ENCODE measurements at regions not wholly inside any gene's neighbourhood (a gene's known extent, or its start where the extent isn't known, plus 50 kb on each side); places are given as distances from the start of the nearest gene placed in this dataset.

GRCh38 chr18:2425426-2426317, 145.6 kb downstream of the METTL4 start:
- DNase-seq (ENCODE audit: low spot score), result no peak

GRCh38 chr18:2430191-2430590, 141.1 kb downstream of the METTL4 start:
- no peak for DNase-seq (ENCODE audit: low spot score)

GRCh38 chr18:2431806-2432205, 139.5 kb downstream of the METTL4 start:
- no peak for DNase-seq (ENCODE audit: low spot score)

- no peak for DNase-seq (ENCODE audit: low spot score)
Observed at GRCh38 chr18:2433366-2433765, 137.9 kb downstream of the METTL4 start.

GRCh38 chr18:2441544-2441943, 129.8 kb downstream of the METTL4 start:
- DNase-seq (ENCODE audit: low spot score), result no peak

- no peak for DNase-seq (ENCODE audit: low spot score)
Observed at GRCh38 chr18:2442006-2442405, 129.3 kb downstream of the METTL4 start.

GRCh38 chr18:2442726-2443275, 128.5 kb downstream of the METTL4 start:
- no peak for DNase-seq (ENCODE audit: low spot score)

- no peak for DNase-seq (ENCODE audit: low spot score)
Observed at GRCh38 chr18:2444201-2444875, 127.0 kb downstream of the METTL4 start.

- DNase-seq (ENCODE audit: low spot score), result no peak
Observed at GRCh38 chr18:2448565-2449151, 122.6 kb downstream of the METTL4 start.

- DNase-seq (ENCODE audit: low spot score), result no peak
Observed at GRCh38 chr18:2451556-2451955, 119.7 kb downstream of the METTL4 start.

GRCh38 chr18:2459886-2460285, 111.4 kb downstream of the METTL4 start:
- no peak for DNase-seq (ENCODE audit: low spot score)

GRCh38 chr18:2466978-2467377, 104.3 kb downstream of the METTL4 start:
- DNase-seq (ENCODE audit: low spot score), result no peak

GRCh38 chr18:2468051-2468450, 103.3 kb downstream of the METTL4 start:
- DNase-seq (ENCODE audit: low spot score), result no peak

GRCh38 chr18:2471523-2471922, 99.8 kb downstream of the METTL4 start:
- no peak for DNase-seq (ENCODE audit: low spot score)

- DNase-seq (ENCODE audit: low spot score), result no peak
Observed at GRCh38 chr18:2478662-2479061, 92.6 kb downstream of the METTL4 start.

GRCh38 chr18:2480536-2480935, 90.8 kb downstream of the METTL4 start:
- no peak for DNase-seq (ENCODE audit: low spot score)

GRCh38 chr18:2482706-2483475, 88.4 kb downstream of the METTL4 start:
- no peak for DNase-seq (ENCODE audit: low spot score)

- DNase-seq (ENCODE audit: low spot score), result no peak
Observed at GRCh38 chr18:2485983-2486382, 85.3 kb downstream of the METTL4 start.

GRCh38 chr18:2486426-2486825, 84.9 kb downstream of the METTL4 start:
- no peak for DNase-seq (ENCODE audit: low spot score)
